ENCODE measurements at regions not wholly inside any gene's neighbourhood (a gene's known extent, or its start where the extent isn't known, plus 50 kb on each side); places are given as distances from the start of the nearest gene placed in this dataset.

- ChIA-PET CTCF (no interaction called here), POLR2A (no interaction called here)
- H3K9me3 Mint-ChIP-seq: peaks cover 11% of the 10 kb centered on the region
- no peak overlapping the region for H3K4me3 Mint-ChIP-seq
- ATAC-seq (no peak), DNase-seq (ENCODE audit: low spot score) (no peak)
- no peaks in the 10 kb centered on the region for H3K27me3 Mint-ChIP-seq (ENCODE audit: low read depth)
- H3K4me1 Mint-ChIP-seq: no peaks in the 10 kb centered on the region
- H3K27ac Mint-ChIP-seq: no peak overlapping the region
- no peak for TF ChIP-seq FOXP4 (CRISPR knock-in tag; IDR thresholded peaks at IDR 0.05)
- peaks cover 5% of the 10 kb centered on the region for H3K36me3 Mint-ChIP-seq
These were observed 61.7 kb upstream of the C14orf180 start for GRCh38 chr14:104517867-104518266.

GRCh38 chr14:104518659-104519350 lies 60.8 kb upstream of the C14orf180 start:
- no peak for DNase-seq (ENCODE audit: low spot score)
- no peak overlapping the region for H3K4me3 Mint-ChIP-seq
- H3K4me1 Mint-ChIP-seq: no peaks in the 10 kb centered on the region
- no peak overlapping the region for H3K27ac Mint-ChIP-seq
- H3K36me3 Mint-ChIP-seq: peaks cover 5% of the 10 kb centered on the region
- peaks cover 11% of the 10 kb centered on the region for H3K9me3 Mint-ChIP-seq
- no peak for ATAC-seq
- CTCF ChIA-PET: interaction anchor here (1.3 kb wide), 2 partner anchors 45 kb away, joined by 3 to 5 read pairs; no protein-coding TSS in a partner anchor
- no peaks in the 10 kb centered on the region for H3K27me3 Mint-ChIP-seq (ENCODE audit: low read depth)
- TF ChIP-seq SP1 (CRISPR knock-in tag; conservative IDR thresholded peaks at IDR 0.05): no peak
- no peak for TF ChIP-seq ATF1 (CRISPR knock-in tag; IDR thresholded peaks at IDR 0.05)
- TF ChIP-seq CBFB (CRISPR knock-in tag; IDR thresholded peaks at IDR 0.05; ENCODE audit: low read depth): no peak
- TF ChIP-seq IRF2 (CRISPR knock-in tag; IDR thresholded peaks at IDR 0.05; ENCODE audit: borderline replicate concordance, low read depth): no peak
- no peak for TF ChIP-seq NR2C2 (CRISPR knock-in tag; IDR thresholded peaks at IDR 0.05)
- TF ChIP-seq TP53 (CRISPR knock-in tag; IDR thresholded peaks at IDR 0.05): no peak
- no peak for TF ChIP-seq ZNF232 (CRISPR knock-in tag; IDR thresholded peaks at IDR 0.05)
- TF ChIP-seq TCF7 (CRISPR knock-in tag; IDR thresholded peaks at IDR 0.05; ENCODE audit: low read depth): no peak
- no peak for TF ChIP-seq GRHL2 (CRISPR knock-in tag; IDR thresholded peaks at IDR 0.05; ENCODE audit: insufficient replicate concordance, severe bottlenecking)
- TF ChIP-seq ATF6 (CRISPR knock-in tag; IDR thresholded peaks at IDR 0.05): no peak
- no peak for TF ChIP-seq FOXP4 (CRISPR knock-in tag; IDR thresholded peaks at IDR 0.05)
- TF ChIP-seq GABPB1 (CRISPR knock-in tag; IDR thresholded peaks at IDR 0.05): no peak
- POLR2A ChIA-PET: no interaction called here

GRCh38 chr14:104519721-104520120 lies 59.8 kb upstream of the C14orf180 start:
- Mint-ChIP-seq H3K4me3 (no peak overlapping the region), H3K27ac (no peak overlapping the region), H3K36me3 (peaks cover 6% of the 10 kb centered on the region), H3K4me1 (no peaks in the 10 kb centered on the region), H3K9me3 (peaks cover 14% of the 10 kb centered on the region), H3K27me3 (ENCODE audit: low read depth) (no peaks in the 10 kb centered on the region)
- no peak for TF ChIP-seq JAZF1 (CRISPR knock-in tag; IDR thresholded peaks at IDR 0.05)
- no peak for TF ChIP-seq SMAD4 (CRISPR knock-in tag; IDR thresholded peaks at IDR 0.05)
- DNase-seq (ENCODE audit: low spot score) (no peak), ATAC-seq (no peak)
- CTCF ChIA-PET: interaction anchor here (1.3 kb wide), 2 partner anchors 44 to 46 kb away, joined by 3 to 5 read pairs; no protein-coding TSS in a partner anchor
- POLR2A ChIA-PET: no interaction called here

Measured in WTC11 (cell line).